ENCODE measurements at regions not wholly inside any gene's neighbourhood (a gene's known extent, or its start where the extent isn't known, plus 50 kb on each side); places are given as distances from the start of the nearest gene placed in this dataset.

DNA sequence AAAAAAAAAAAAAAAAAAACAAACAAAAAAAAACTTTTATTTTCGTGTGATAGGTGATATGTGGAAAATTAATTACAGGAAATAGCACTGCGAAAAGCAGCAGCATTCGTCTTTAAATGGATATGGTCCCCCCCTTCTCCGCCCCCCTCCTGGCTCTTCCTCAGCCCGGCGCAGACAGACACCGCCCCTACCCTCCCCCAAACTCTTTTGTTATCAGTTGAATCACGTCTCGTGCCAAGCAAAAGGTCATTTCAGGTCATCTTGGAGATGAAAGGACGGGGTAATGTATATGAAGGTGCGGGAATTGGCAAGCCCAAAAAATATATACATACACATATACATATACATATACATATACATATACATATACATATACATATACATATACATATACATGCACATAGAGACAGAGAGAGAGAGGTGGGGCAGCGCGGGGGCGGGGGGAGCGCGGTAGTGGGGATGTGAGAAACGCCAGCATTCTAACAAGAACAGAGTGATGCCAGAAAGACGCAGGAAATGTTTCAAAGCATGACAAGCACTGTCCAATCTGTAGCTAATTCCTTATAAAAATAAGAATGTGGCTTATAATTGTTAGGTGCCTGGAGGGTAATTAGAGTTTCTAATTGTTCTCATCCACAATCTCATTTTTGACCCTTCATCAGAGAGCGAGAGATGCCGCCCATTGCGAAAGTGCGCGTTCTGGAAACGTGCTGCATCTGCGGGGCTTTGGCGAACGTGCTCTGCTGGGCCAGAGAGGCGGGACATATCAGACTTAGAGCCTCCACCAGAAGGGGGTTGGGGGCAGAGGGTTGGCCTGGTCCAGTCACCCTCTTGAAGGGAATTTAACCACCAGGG, 214.5 kb upstream of the UBASH3B start:
- no peak for ATAC-seq (replicated peaks)

DNA sequence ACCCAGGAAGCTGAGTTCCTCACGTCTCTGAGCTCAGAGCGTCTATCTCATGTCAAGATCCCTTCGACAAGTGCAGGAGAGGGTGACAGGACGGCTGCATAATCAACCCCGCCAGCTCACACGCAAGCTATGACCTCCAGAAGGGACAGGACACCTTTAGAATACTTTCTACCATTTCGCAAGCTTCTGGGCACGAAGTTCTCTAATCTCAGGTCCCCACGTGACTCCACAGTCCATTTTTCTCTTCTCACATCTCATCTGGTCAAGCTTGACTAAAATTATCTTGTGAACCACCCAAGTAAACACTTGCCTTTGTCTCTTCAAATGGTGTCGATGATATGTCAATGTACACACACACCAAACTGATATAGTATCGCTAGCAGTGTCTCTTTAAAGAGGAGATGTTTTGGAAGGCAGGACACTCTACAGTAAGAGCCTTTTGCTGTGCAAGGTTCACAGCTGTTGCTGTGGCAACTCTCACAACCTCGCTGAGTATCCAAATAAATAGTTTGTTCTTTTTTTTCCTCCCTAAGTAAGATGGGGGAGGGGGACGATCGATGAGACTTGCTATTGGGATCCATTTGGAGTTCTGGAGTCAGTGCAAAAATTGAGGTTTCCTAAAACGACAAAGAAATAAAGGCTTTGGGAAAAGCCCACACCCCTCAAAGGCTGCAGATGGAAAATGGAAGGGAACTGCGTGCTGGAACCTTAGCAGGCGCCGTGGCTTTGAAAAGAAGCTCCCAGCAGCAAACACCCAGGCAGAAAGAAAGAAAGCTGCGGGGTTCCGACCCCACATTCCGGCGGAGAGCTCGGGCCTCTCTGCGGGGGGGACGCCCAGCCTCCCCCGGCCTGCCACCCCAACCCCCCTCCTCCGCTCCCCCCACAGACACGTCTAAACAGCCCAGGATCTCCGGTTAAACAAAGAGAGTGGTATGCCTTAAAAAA, 215.4 kb upstream of the UBASH3B start:
- no peaks in the 10 kb centered on the region for H3K9me3 Mint-ChIP-seq
- no peak for ATAC-seq (replicated peaks)
- no peak overlapping the region for H3K27ac Mint-ChIP-seq
- no peaks in the 10 kb centered on the region for H3K36me3 Mint-ChIP-seq (ENCODE audit: low read depth)
- H3K27me3 Mint-ChIP-seq, result peaks cover 13% of the 10 kb centered on the region
- no peaks in the 10 kb centered on the region for H3K4me1 Mint-ChIP-seq
- no peak overlapping the region for H3K4me3 Mint-ChIP-seq

More for the DNA sequence above, 214.5 kb upstream of the UBASH3B start:
- Mint-ChIP-seq H3K27me3 (peaks cover 15% of the 10 kb centered on the region), H3K27ac (no peak overlapping the region), H3K4me1 (no peaks in the 10 kb centered on the region), H3K36me3 (ENCODE audit: low read depth) (no peaks in the 10 kb centered on the region), H3K9me3 (no peaks in the 10 kb centered on the region), H3K4me3 (no peak overlapping the region)

DNA sequence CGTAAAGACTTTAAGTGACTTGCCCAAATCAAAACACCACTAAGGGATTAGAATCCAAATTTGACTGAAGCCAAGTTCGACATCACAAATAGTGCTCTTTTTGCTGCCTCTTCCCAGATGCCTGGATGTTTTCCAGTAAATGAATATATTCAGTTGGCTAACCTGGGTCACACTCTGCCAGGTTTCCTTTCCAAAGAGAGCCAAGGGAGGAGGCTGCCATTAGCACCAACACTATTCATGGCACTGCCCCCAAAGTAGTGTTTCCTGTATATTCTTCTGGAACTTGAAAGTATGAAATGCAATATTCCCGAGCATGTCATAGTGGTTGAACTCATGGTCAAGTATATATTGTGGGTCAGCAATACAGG, 219.3 kb upstream of the UBASH3B start:
- no peaks in the 10 kb centered on the region for H3K9me3 Mint-ChIP-seq
- no peaks in the 10 kb centered on the region for H3K4me1 Mint-ChIP-seq
- H3K27ac Mint-ChIP-seq, result no peak overlapping the region

DNA sequence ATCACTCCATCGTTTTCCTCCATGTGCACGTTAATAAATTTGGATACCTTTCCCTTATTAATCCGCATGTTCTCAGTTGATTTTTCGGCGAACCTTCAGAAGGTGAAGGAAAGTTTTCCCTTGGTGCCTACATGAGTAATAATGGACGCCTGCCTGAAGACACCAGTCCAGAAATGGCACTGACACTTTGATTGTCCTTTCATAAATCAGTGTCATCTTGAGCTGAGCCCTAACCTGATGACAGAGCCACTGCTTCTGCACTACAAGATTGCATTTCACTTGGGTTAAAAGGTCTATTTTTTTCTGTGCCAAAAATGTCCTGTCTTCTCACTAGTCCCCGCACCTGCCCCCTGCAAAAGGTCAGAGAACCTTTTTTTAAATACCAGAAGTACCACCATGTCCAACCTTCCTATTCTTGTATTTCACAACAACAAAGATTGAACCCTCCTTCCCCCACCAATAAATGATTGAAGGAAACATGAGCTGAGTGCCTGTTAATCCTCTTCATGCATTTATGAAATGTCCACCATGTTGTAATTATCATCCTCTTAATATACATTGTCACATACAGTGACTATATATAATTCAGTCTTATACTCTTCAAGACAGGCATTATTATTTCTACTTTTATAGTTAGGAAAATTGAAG, 219.9 kb upstream of the UBASH3B start:
- no peak for ATAC-seq (replicated peaks)

More for the DNA sequence above, 219.3 kb upstream of the UBASH3B start:
- H3K27me3 Mint-ChIP-seq, result peaks cover 13% of the 10 kb centered on the region
- H3K36me3 Mint-ChIP-seq (ENCODE audit: low read depth), result no peaks in the 10 kb centered on the region
- ATAC-seq (replicated peaks), result no peak
- H3K4me3 Mint-ChIP-seq, result no peak overlapping the region

DNA sequence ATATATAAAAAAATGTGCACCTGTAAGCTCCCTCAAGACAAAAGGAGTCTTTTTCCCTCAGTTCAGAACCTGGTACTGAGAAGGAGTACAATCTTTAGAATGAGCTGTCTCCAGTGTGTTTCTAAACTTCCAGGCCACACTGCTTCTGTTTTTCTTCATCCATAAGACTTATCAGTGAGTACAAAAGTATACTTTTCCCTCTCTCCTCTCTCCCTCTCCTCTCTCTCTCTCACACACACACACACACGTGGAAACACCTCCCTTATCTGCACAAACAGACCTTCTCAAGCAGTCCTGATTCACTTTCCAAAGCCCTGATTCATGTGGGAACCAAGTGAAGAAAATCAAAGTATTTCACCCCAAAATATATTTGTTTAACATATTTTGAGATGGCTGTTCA, 220.7 kb upstream of the UBASH3B start:
- no peak for ATAC-seq (replicated peaks)
- Mint-ChIP-seq H3K27me3 (peaks cover 7% of the 10 kb centered on the region), H3K36me3 (ENCODE audit: low read depth) (no peaks in the 10 kb centered on the region), H3K4me1 (no peaks in the 10 kb centered on the region), H3K27ac (no peak overlapping the region), H3K4me3 (no peak overlapping the region), H3K9me3 (no peaks in the 10 kb centered on the region)

More for the DNA sequence above, 219.9 kb upstream of the UBASH3B start:
- no peaks in the 10 kb centered on the region for H3K36me3 Mint-ChIP-seq (ENCODE audit: low read depth)
- H3K4me3 Mint-ChIP-seq, result no peak overlapping the region
- no peaks in the 10 kb centered on the region for H3K4me1 Mint-ChIP-seq
- peaks cover 13% of the 10 kb centered on the region for H3K27me3 Mint-ChIP-seq
- no peaks in the 10 kb centered on the region for H3K9me3 Mint-ChIP-seq
- no peak overlapping the region for H3K27ac Mint-ChIP-seq

DNA sequence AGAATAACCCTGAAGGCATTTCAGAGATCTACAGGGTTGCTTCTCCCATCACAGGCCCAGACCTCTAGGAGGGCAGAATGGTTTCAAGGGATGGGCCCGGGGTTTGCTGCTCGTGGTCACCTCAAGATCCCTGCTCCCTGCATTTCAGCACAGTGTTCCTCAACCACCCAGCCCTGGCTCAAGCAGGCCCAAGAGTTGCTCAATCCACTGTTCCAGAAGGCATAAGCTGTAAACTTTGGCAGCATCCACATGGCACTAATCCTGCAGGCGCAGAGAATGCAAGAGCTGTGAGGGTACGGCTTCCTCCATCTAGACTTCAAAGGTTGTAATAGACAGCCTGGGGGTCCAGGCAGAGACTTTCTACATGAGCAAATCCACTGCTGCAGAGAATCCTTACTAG, 225.0 kb upstream of the UBASH3B start:
- no peak for ATAC-seq (replicated peaks)
- no peak overlapping the region for H3K27ac Mint-ChIP-seq
- no peaks in the 10 kb centered on the region for H3K36me3 Mint-ChIP-seq (ENCODE audit: low read depth)
- H3K27me3 Mint-ChIP-seq, result peaks cover 13% of the 10 kb centered on the region
- H3K4me1 Mint-ChIP-seq, result no peaks in the 10 kb centered on the region
- H3K9me3 Mint-ChIP-seq, result no peaks in the 10 kb centered on the region
- no peak overlapping the region for H3K4me3 Mint-ChIP-seq

DNA sequence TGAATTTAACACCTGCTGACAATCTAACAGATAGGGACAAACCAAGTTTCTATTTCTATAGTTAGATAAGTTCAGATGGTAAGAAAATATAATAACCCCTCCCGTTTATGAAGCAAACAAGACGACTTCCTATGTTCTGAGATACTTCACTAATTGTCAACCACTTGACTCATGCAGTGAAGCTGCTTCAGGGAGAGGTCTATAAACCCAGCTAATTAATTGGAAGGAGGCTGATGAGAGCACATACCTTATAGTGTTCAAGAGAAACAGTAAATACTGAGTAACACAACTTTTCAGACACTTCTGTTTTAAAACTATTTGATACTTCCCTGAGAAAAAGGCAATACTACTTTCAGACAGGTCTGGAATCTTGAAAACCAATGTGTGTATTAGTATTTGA, 229.4 kb upstream of the UBASH3B start:
- Mint-ChIP-seq H3K36me3 (ENCODE audit: low read depth) (no peaks in the 10 kb centered on the region), H3K9me3 (no peaks in the 10 kb centered on the region), H3K27ac (no peak overlapping the region), H3K4me1 (no peaks in the 10 kb centered on the region), H3K27me3 (peaks cover 9% of the 10 kb centered on the region), H3K4me3 (no peak overlapping the region)
- no peak for ATAC-seq (replicated peaks)

DNA sequence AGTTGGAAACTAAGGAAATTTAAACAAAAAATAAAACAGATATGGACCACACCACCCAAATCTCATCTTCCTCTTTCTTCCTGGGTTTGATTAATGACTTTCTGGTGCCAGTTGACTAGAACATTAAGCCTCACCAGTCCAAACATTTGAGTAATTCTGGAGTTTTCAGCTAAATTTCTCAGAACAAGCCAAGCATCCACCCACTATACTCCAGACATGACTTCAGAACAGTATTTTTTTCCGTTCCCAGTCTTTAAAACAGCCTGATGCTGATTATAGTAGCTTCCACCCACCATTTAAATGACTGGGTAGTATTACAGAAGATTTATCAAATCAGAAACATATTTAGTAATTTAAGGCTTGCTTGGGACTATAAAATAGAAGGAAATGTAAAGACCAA, 230.9 kb upstream of the UBASH3B start:
- H3K27me3 Mint-ChIP-seq, result peaks cover 9% of the 10 kb centered on the region
- no peak for ATAC-seq (replicated peaks)
- no peaks in the 10 kb centered on the region for H3K4me1 Mint-ChIP-seq
- H3K36me3 Mint-ChIP-seq (ENCODE audit: low read depth), result no peaks in the 10 kb centered on the region
- no peak overlapping the region for H3K4me3 Mint-ChIP-seq
- no peak overlapping the region for H3K27ac Mint-ChIP-seq
- H3K9me3 Mint-ChIP-seq, result no peaks in the 10 kb centered on the region

DNA sequence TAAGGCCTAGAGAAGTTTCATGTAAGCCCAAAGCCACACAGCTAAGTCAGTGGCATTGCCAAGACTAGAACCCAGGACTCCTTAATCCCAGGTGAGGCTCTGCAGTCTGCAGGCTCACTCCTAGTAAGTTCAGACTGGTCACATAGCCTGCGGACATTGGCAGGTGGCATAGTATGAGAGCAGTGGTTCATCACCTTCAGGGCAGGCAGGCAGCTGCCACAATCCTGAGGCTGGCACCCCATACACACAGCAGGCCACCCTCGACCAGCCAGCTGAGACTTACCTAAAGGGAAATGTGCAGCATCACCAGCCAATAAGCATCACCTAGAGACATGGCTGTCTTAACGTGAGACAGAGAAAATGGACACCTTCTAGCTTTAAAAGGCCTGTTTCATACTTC, 231.6 kb upstream of the UBASH3B start:
- no peak for ATAC-seq (replicated peaks)
- H3K27me3 Mint-ChIP-seq, result peaks cover 9% of the 10 kb centered on the region
- H3K4me1 Mint-ChIP-seq, result no peaks in the 10 kb centered on the region
- no peaks in the 10 kb centered on the region for H3K9me3 Mint-ChIP-seq
- no peak overlapping the region for H3K27ac Mint-ChIP-seq
- H3K36me3 Mint-ChIP-seq (ENCODE audit: low read depth), result no peaks in the 10 kb centered on the region
- no peak overlapping the region for H3K4me3 Mint-ChIP-seq

DNA sequence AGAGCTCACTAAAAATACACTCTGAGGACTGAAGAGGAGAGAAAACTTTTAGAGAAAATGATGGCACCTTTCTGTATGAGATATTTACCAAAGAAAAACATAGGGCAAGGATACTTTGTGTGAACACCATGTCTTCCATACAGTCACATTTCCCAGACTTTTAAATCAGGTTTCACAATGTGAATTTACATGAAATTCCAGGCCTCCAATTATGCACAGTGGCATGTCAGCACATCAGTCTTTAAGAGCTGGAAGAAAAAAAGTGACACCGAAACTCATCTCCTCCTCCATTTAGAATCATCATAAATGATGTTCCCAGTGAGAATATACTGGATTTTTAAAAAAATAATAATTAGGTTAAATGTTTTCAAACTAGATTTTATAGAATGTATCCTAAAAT, 232.2 kb upstream of the UBASH3B start:
- peaks cover 9% of the 10 kb centered on the region for H3K27me3 Mint-ChIP-seq
- H3K27ac Mint-ChIP-seq, result no peak overlapping the region
- H3K9me3 Mint-ChIP-seq, result peaks cover under 1% of the 10 kb centered on the region
- no peaks in the 10 kb centered on the region for H3K4me1 Mint-ChIP-seq
- no peak for ATAC-seq (replicated peaks)
- no peaks in the 10 kb centered on the region for H3K36me3 Mint-ChIP-seq (ENCODE audit: low read depth)
- no peak overlapping the region for H3K4me3 Mint-ChIP-seq

DNA sequence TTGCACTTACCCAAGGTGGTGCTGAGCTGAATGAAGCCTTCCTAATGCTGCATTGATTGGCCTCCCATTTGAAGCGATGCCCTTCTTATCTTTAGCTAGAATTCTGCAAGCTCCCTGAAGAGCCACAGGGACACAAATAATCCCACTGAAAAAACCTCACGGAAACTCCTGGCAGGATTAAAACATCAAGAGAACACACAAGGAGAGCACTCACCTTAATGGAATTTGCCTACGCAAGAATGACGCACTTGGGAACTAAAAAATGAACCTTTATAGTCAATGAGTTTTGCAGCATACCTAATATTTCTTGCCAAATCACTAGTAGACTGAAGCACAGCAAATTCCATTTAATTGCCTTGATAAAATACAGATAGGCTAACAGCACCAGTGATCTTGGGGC, 232.8 kb upstream of the UBASH3B start:
- no peaks in the 10 kb centered on the region for H3K36me3 Mint-ChIP-seq (ENCODE audit: low read depth)
- no peak overlapping the region for H3K4me3 Mint-ChIP-seq
- H3K9me3 Mint-ChIP-seq, result peaks cover 5% of the 10 kb centered on the region
- H3K4me1 Mint-ChIP-seq, result no peaks in the 10 kb centered on the region
- peaks cover 13% of the 10 kb centered on the region for H3K27me3 Mint-ChIP-seq
- no peak for ATAC-seq (replicated peaks)
- H3K27ac Mint-ChIP-seq, result no peak overlapping the region

DNA sequence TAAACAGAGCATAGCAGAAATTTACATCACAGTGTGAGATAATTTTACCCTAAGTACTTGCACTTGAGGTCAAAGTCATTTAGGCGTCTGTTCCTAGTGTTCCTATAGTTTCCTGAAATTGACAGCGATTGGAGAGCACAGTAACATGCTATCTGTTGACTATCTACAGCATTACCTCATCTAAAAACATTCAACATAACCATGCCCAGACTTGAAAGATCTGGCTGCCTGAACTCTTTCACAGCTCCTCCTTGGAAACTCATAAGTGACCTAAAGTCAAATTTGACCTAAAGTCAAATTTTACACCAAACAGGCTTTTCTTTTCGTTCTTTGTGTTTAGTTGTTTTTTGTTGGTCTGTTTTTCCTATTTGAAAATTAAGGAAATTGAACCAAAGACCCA, 233.8 kb upstream of the UBASH3B start:
- Mint-ChIP-seq H3K4me1 (no peaks in the 10 kb centered on the region), H3K27ac (no peak overlapping the region), H3K9me3 (peaks cover 5% of the 10 kb centered on the region), H3K4me3 (no peak overlapping the region), H3K27me3 (peaks cover 8% of the 10 kb centered on the region), H3K36me3 (ENCODE audit: low read depth) (no peaks in the 10 kb centered on the region)
- no peak for ATAC-seq (replicated peaks)

DNA sequence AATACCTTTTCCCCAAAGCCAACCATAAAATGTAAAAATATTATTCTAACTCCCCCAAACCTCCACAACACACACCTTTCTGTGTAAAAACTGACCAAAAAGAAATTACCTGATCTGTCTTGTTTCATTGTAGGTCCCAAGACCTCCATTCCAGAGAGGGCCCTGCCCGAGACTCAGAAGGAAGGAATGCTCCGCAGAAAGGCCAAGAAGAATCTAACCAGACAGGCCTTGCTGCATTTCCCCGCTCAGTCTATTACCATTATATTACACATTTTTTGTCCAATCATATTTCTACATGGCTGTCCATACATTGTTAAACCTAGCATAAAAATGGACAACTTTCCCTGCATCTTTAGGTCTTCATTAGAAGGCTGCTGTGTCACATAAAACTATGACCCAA, 237.5 kb upstream of the UBASH3B start:
- Mint-ChIP-seq H3K27ac (no peak overlapping the region), H3K4me3 (no peak overlapping the region), H3K27me3 (peaks cover 4% of the 10 kb centered on the region), H3K36me3 (ENCODE audit: low read depth) (no peaks in the 10 kb centered on the region), H3K9me3 (peaks cover 5% of the 10 kb centered on the region), H3K4me1 (no peaks in the 10 kb centered on the region)
- ATAC-seq (replicated peaks), result no peak

DNA sequence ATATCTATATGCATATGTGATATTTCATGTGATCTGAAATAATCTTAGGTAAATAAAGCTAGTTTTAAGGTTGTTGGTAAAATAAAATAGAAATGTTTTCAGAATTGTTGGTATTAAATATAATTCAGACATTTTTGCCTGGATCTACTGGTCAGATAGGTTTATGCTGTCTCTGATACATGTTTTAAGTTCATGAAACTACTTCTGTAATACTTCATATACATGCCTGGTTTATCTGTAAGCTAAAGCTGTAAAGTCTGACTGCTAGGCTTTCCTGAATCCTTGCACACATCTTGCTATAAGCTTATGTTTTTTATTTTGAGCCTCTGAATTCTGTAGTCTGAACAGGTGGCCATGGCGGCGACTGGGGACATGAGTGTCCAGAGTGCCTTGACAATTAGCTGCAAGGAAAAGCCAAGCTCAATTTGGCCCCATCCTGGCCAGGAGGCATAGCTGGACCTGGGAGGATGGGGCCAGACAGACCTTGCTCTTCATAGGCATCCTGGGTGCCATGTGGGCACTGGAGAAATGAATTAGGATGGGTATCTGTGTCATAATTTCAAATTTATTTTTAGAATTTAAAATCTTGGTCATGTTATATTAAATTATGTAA, 241.0 kb upstream of the UBASH3B start:
- Mint-ChIP-seq H3K27ac (no peak overlapping the region), H3K27me3 (peaks cover 8% of the 10 kb centered on the region), H3K9me3 (peaks cover 13% of the 10 kb centered on the region), H3K4me3 (no peak overlapping the region), H3K4me1 (no peaks in the 10 kb centered on the region), H3K36me3 (ENCODE audit: low read depth) (no peaks in the 10 kb centered on the region)
- no peak for ATAC-seq (replicated peaks)

Data from activated T-helper 17 cell treated with anti-CD3 and anti-CD28 coated beads, Interleukin-2, amount 50 U/mL, for 72 hours (primary cell).